ENCODE measurements at regions not wholly inside any gene's neighbourhood (a gene's known extent, or its start where the extent isn't known, plus 50 kb on each side); places are given as distances from the start of the nearest gene placed in this dataset.

GRCh38 chr18:53984021-53984420, 240.4 kb downstream of the MBD2 start:
- Mint-ChIP-seq H3K4me1 (no peaks in the 10 kb centered on the region), H3K27ac (no peak overlapping the region), H3K4me3 (no peak overlapping the region), H3K27me3 (ENCODE audit: low read depth) (no peaks in the 10 kb centered on the region), H3K36me3 (ENCODE audit: insufficient read depth in 1 of 3, low read depth in 3 of 3) (peaks cover 0 to 15% (median 13%) of the 10 kb centered on the region in 3 experiments; a peak in 5 of 7 replicates), H3K9me3 (peaks cover 18% of the 10 kb centered on the region in 2 experiments)
- H3K14ac ChIP-seq (ENCODE audit: insufficient read depth, low read length): no peak overlapping the region
- no peak overlapping the region for H2AK5ac ChIP-seq (ENCODE audit: insufficient read length, low read length)
- no peak overlapping the region for H4K8ac ChIP-seq (replicated peaks; ENCODE audit: insufficient read length, low read depth, low read length)
- no peak overlapping the region for H3K27ac ChIP-seq (ENCODE audit: insufficient read length, low read depth, low read length)
- no peak overlapping the region for H3K56ac ChIP-seq (ENCODE audit: insufficient read length, low read depth, low read length)
- H2BK20ac ChIP-seq (ENCODE audit: low read depth, low read length, poor library complexity, severe bottlenecking): no peak overlapping the region
- no peaks in the 10 kb centered on the region for H3K79me2 ChIP-seq (ENCODE audit: insufficient read depth, low read length)
- no peaks in the 10 kb centered on the region for H3K4me1 ChIP-seq (ENCODE audit: insufficient read depth, low read length)
- H3K9me3 ChIP-seq (ENCODE audit: control insufficient read depth, low read depth, low read length): no peaks in the 10 kb centered on the region
- WGBS (ENCODE audit: extremely low coverage, insufficient read length, low lambda C conversion rate): no CpG with 5 or more reads among the region's 3 CpGs
- no peak overlapping the region for H3T11ph ChIP-seq (ENCODE audit: low read length)
- H2BK5ac ChIP-seq (ENCODE audit: insufficient read length, low read length): no peak overlapping the region
- H4K91ac ChIP-seq (ENCODE audit: insufficient read length, low read depth, low read length): no peak overlapping the region
- H3K27me3 ChIP-seq (ENCODE audit: insufficient read depth, low read length): no peaks in the 10 kb centered on the region
- no peak overlapping the region for H3K4me2 ChIP-seq (ENCODE audit: insufficient read depth, insufficient read length, low read length)
- TF ChIP-seq CTCF (conservative IDR thresholded peaks at IDR 0.05): no peak
- H2BK12ac ChIP-seq (ENCODE audit: insufficient read length, low read depth, low read length): no peak overlapping the region
- no peak overlapping the region for H2BK15ac ChIP-seq (ENCODE audit: low read depth, low read length)
- H2BK120ac ChIP-seq (ENCODE audit: low read depth, low read length, poor library complexity, severe bottlenecking): no peak overlapping the region
- no peaks in the 10 kb centered on the region for H4K20me1 ChIP-seq (ENCODE audit: control insufficient read depth, insufficient read depth, insufficient read length)
- no peak overlapping the region for H3K23ac ChIP-seq (ENCODE audit: insufficient read length, low read depth, low read length)
- DNase-seq: no peak
- no peaks in the 10 kb centered on the region for H3K79me1 ChIP-seq (ENCODE audit: insufficient read depth, low read depth, low read length, poor library complexity, severe bottlenecking)
- no peaks in the 10 kb centered on the region for H3K23me2 ChIP-seq (ENCODE audit: insufficient read length, low read depth, low read length, poor library complexity, severe bottlenecking)
- H3K4ac ChIP-seq (ENCODE audit: low read depth, low read length): no peak overlapping the region
- H4K5ac ChIP-seq (ENCODE audit: insufficient read length, low read depth, low read length): no peak overlapping the region
- no peak overlapping the region for H3K9ac ChIP-seq (ENCODE audit: extremely low read depth, insufficient read length, low read length)
- no peak overlapping the region for H3K18ac ChIP-seq (ENCODE audit: insufficient read length, low read depth, low read length)
- H2AFZ ChIP-seq (ENCODE audit: low read length): no peak overlapping the region

All from H9 (cell line).